Stimulated activated CD4-positive, alpha-beta T cell treated with anti-CD3 and anti-CD28 coated beads, TNF-alpha, amount 100 ng/mL, for 48 hours (primary cell): ENCODE measurements at regions not wholly inside any gene's neighbourhood (a gene's known extent, or its start where the extent isn't known, plus 50 kb on each side); places are given as distances from the start of the nearest gene placed in this dataset.

Experiments used
- DNase-seq, 3 donors: peaks; one replicate each; pipeline ENCODE4 v3.0.0-alpha.2; 2020; ENCODE audit warnings: low read depth in 3 of 3

GRCh38 chr13:44218501-44219240 lies 155.0 kb upstream of the SERP2 start:
- no peak for DNase-seq

GRCh38 chr13:44219577-44220548 lies 153.8 kb upstream of the SERP2 start:
- DNase-seq: no peak

GRCh38 chr13:44220948-44221347 lies 152.7 kb upstream of the SERP2 start:
- DNase-seq: no peak

GRCh38 chr13:44221657-44222056 lies 152.0 kb upstream of the SERP2 start:
- no peak for DNase-seq

GRCh38 chr13:44223770-44224444 lies 149.7 kb upstream of the SERP2 start:
- DNase-seq: no peak

- DNase-seq: no peak
Observed at GRCh38 chr13:44224450-44225149, 149.0 kb upstream of the SERP2 start.

GRCh38 chr13:44229371-44230030 lies 144.1 kb upstream of the SERP2 start:
- no peak for DNase-seq

- DNase-seq: no peak
Observed at GRCh38 chr13:44230071-44230470, 143.6 kb upstream of the SERP2 start.

GRCh38 chr13:44230736-44231135 lies 142.9 kb upstream of the SERP2 start:
- DNase-seq: no peak

- no peak for DNase-seq
Observed at GRCh38 chr13:44231786-44232516, 141.7 kb upstream of the SERP2 start.

GRCh38 chr13:44232774-44233173 lies 140.8 kb upstream of the SERP2 start:
- no peak for DNase-seq

GRCh38 chr13:44234566-44234965 lies 139.1 kb upstream of the SERP2 start:
- DNase-seq: no peak

- no peak for DNase-seq
Observed at GRCh38 chr13:44236370-44236769, 137.3 kb upstream of the SERP2 start.

GRCh38 chr13:44236801-44237207 lies 136.8 kb upstream of the SERP2 start:
- no peak for DNase-seq

GRCh38 chr13:44237276-44237767 lies 136.3 kb upstream of the SERP2 start:
- DNase-seq: no peak

- no peak for DNase-seq
Observed at GRCh38 chr13:44237881-44238421, 135.7 kb upstream of the SERP2 start.

GRCh38 chr13:44240611-44241145 lies 132.9 kb upstream of the SERP2 start:
- no peak for DNase-seq

GRCh38 chr13:44241638-44242037 lies 132.0 kb upstream of the SERP2 start:
- DNase-seq: no peak

- no peak for DNase-seq
Observed at GRCh38 chr13:44242766-44243165, 130.9 kb upstream of the SERP2 start.
